Lower leg skin (tissue), 4 donors: ENCODE measurements at regions not wholly inside any gene's neighbourhood (a gene's known extent, or its start where the extent isn't known, plus 50 kb on each side); places are given as distances from the start of the nearest gene placed in this dataset.

ENCODE experiments used
- DNase-seq, 2 donors: peaks; one replicate each; pipeline ENCODE4 v3.0.0-alpha.2; 2019; ENCODE audit warnings: low spot score in 2 of 2
- H3K4me3 ChIP-seq: fragments of 200-600 bp; sonication (generic); 2 replicates; pipeline ENCODE4 v1.5.1; 2017; ENCODE audit warnings: mild to moderate bottlenecking, low read depth; ENCODE audit not compliant: poor library complexity, severe bottlenecking
- POLR2A ChIP-seq, 2 donors: fragments of 450-650 bp; IDR thresholded peaks; one replicate each; pipeline ENCODE4 v1.6.1; 2016 to 2017; ENCODE audit warnings: antibody characterized with exemption in 2 of 2, mild to moderate bottlenecking in 1 of 2, moderate library complexity in 1 of 2
- WGBS, 2 donors: methylation state at CpG; one replicate each; pipeline ENCODE4 v1.1.5; 2018; 5-methylcytosine and 5-hydroxymethylcytosine counted together
- intact Hi-C: fragments of 100-400 bp; cut with DNase I; formaldehyde crosslinking; loops from one replicate; pipeline ENCODE4 v1.15.0; 2023; ENCODE audit warnings: low total_unique reads
- TF ChIP-seq, protein P1 (sequence below), 3 donors: fragments of 450-650 bp; IDR thresholded peaks; one replicate each; pipeline ENCODE4 v1.5.1; 2016; ENCODE audit warnings: antibody characterized with exemption in 3 of 3, mild to moderate bottlenecking in 3 of 3, moderate library complexity in 2 of 3

DNA sequence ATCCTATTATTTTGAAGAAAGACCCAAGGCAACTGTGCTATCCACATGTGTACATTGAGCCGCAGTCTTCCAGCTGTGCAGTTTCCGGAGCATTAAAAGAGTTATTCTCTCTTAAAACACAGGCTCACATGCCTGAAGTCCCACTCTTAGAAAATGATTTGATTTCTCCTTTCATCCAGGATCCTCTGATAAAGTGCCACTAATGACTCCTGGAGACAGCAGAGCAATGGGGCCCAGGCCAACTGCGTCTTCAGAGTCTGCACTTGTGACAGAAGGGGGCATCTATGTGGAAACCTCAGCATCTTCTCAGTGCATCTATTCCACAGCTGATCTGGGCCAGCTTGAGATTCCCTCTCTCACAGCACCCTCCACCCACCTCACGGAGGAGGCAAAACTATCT, 482.1 kb upstream of the AKR1E2 start:
- no peak for TF ChIP-seq POLR2A (IDR thresholded peaks at IDR 0.05)
- TF ChIP-seq, protein P1, sequence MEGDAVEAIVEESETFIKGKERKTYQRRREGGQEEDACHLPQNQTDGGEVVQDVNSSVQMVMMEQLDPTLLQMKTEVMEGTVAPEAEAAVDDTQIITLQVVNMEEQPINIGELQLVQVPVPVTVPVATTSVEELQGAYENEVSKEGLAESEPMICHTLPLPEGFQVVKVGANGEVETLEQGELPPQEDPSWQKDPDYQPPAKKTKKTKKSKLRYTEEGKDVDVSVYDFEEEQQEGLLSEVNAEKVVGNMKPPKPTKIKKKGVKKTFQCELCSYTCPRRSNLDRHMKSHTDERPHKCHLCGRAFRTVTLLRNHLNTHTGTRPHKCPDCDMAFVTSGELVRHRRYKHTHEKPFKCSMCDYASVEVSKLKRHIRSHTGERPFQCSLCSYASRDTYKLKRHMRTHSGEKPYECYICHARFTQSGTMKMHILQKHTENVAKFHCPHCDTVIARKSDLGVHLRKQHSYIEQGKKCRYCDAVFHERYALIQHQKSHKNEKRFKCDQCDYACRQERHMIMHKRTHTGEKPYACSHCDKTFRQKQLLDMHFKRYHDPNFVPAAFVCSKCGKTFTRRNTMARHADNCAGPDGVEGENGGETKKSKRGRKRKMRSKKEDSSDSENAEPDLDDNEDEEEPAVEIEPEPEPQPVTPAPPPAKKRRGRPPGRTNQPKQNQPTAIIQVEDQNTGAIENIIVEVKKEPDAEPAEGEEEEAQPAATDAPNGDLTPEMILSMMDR (IDR thresholded peaks at IDR 0.05), result no peak
- 84 to 91% methylated on average over 4 of the region's 4 CpGs for WGBS, 2 donors
- no peak for DNase-seq
- intact Hi-C loops, result no loop called here
- no peak overlapping the region for H3K4me3 ChIP-seq

DNA sequence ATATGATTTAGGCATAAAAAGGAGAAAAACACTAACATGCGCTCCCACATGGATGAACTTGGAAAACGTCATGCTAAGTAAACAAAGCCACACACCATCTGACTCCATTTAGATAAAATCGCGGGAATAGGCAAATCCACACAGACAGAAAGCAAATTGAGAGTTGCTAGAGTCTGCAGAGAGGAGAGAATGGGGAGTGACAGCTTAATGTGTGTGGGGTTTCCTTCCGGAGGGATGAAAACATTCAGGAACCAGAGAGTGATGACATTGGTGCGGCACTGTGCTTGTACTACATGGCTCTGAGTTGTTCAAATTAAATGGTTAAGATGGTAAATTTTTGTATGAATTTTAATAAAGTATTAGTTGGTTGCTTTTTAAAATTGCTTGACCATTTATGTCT, 482.9 kb upstream of the AKR1E2 start:
- H3K4me3 ChIP-seq, result no peak overlapping the region
- TF ChIP-seq POLR2A (IDR thresholded peaks at IDR 0.05), result no peak
- TF ChIP-seq, protein P1 (IDR thresholded peaks at IDR 0.05), result no peak
- 92 to 95% methylated on average over 6 of the region's 6 CpGs for WGBS, 2 donors
- no peak for DNase-seq
- intact Hi-C loops, result no loop called here

DNA sequence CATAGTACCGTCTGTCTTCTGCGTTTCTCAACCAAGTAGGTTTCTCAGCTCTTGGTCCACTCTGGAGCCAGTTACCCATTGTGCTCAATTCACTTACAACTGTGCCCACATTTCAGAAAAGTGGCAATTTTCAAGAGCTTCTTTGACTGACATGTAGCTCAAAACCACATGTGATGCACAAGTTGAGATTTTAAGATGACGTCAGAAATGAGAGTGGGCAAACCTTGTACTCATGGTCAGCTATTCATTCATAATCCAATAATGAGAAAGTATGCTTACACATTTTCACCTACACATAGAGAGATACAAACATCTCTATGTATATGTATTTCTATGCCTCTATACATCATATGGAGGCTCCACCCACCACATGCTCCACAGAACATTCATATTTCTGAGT, 487.2 kb upstream of the AKR1E2 start:
- H3K4me3 ChIP-seq, result no peak overlapping the region
- no peak for TF ChIP-seq POLR2A (IDR thresholded peaks at IDR 0.05)
- TF ChIP-seq, protein P1 (IDR thresholded peaks at IDR 0.05), result no peak
- intact Hi-C loops, result no loop called here
- DNase-seq, result no peak
- 94 to 96% methylated on average over 3 of the region's 3 CpGs for WGBS, 2 donors

DNA sequence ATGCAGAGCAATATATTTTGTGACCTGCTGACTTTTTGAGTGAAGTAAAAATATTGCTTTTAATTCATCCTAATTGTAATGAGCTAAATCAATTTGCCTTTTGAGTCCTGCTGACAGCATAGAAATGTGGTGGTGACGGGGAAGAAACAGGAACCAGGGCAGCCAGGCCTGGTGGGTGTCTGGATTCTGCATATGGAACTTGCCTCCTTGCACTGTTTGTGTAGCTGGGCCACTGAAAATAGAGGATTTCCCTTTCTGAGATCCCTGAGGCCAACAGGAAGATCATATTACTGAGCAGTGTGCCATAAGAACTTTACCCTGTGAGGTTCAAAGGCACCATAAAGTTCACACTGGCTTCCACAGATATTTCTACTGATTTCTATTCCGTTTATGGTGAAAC, 488.4 kb upstream of the AKR1E2 start:
- TF ChIP-seq POLR2A (IDR thresholded peaks at IDR 0.05), result no peak
- TF ChIP-seq, protein P1 (IDR thresholded peaks at IDR 0.05), result no peak
- WGBS, 2 donors, result 89 to 90% methylated on average over 2 of the region's 2 CpGs
- no peak for DNase-seq
- intact Hi-C loops, result no loop called here
- no peak overlapping the region for H3K4me3 ChIP-seq

DNA sequence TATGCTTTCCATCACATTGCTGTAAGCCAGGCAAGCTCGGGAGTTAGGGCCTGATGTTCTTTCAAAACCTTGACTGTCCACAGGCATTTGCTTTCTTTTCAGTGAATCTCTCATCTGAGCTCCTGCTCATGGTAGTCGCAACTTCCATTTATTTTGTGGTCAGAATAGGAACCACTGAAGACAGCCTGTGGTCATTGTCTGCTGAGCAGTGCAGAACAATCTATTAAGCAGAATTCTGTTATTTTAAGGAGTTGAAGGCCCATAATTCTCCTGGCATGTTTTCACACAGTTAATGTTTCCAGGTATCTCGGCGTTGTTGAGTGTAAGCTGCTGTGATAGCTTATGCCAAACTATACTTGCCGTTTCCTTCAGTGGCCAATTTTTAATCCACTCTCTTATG, 491.1 kb upstream of the AKR1E2 start:
- intact Hi-C loops, result no loop called here
- DNase-seq, result no peak
- TF ChIP-seq POLR2A (IDR thresholded peaks at IDR 0.05), result no peak
- TF ChIP-seq, protein P1 (IDR thresholded peaks at IDR 0.05), result no peak
- no peak overlapping the region for H3K4me3 ChIP-seq
- WGBS, 2 donors, result 81 to 89% methylated on average over 5 of the region's 5 CpGs

DNA sequence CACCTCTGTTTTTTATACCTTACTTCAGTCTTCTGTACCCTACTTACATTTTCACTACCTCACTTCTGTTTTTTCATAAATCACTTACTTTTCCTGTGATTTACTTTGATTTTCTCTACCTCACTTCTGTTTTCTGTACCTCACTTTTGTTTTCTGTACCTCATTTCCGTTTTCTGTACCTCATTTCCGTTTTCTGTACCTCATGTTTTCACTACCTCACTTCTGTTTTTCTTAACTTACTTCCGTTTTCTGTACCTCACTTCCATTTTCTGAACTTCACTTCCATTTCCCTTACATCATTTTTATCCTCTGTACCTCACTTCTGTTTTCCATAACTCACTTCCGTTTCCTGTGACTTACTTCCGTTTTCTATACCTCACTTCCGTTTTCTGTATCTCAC, 492.0 kb upstream of the AKR1E2 start:
- intact Hi-C loops, result no loop called here
- no peak for DNase-seq
- no peak overlapping the region for H3K4me3 ChIP-seq
- TF ChIP-seq, protein P1 (IDR thresholded peaks at IDR 0.05), result no peak
- no peak for TF ChIP-seq POLR2A (IDR thresholded peaks at IDR 0.05)
- WGBS, 2 donors, result 89 to 93% methylated on average over 6 of the region's 6 CpGs
